Duodenal mucosa (tissue), 2 donors: ENCODE measurements at regions not wholly inside any gene's neighbourhood (a gene's known extent, or its start where the extent isn't known, plus 50 kb on each side); places are given as distances from the start of the nearest gene placed in this dataset.
"Not testable (repeated sequence)": the region's sequence is repeated elsewhere in the genome, so short reads cannot be mapped to it uniquely, and the experiment has no call there.

Experiments used
- H3K27ac ChIP-seq: one replicate; pipeline ENCODE4 v1.7.0; 2013; ENCODE audit warnings: low read depth, low read length
- H3K27me3 ChIP-seq, 2 donors: one replicate each; pipeline ENCODE4 v1.7.0; 2013; ENCODE audit warnings: low read length in 2 of 2, control low read depth in 1 of 2; ENCODE audit not compliant: insufficient read depth in 2 of 2, control insufficient read depth in 1 of 2
- H3K36me3 ChIP-seq, 2 donors: one replicate each; pipeline ENCODE4 v1.7.0; 2013; ENCODE audit warnings: low read length in 2 of 2, control low read depth in 1 of 2; ENCODE audit not compliant: insufficient read depth in 2 of 2, control insufficient read depth in 1 of 2
- H3K4me1 ChIP-seq, 2 donors: one replicate each; pipeline ENCODE4 v1.7.0; 2013; ENCODE audit warnings: low read length in 2 of 2, control low read depth in 1 of 2; ENCODE audit not compliant: insufficient read depth in 2 of 2, control insufficient read depth in 1 of 2
- H3K4me3 ChIP-seq, 2 donors: one replicate each; pipeline ENCODE4 v1.7.0; 2013; ENCODE audit warnings: low read length in 2 of 2, low read depth in 1 of 2
- H3K9ac ChIP-seq, 2 donors: one replicate each; pipeline ENCODE4 v1.7.0; 2013; ENCODE audit warnings: low read length in 2 of 2, low read depth in 1 of 2
- H3K9me3 ChIP-seq, 2 donors: one replicate each; pipeline ENCODE4 v1.7.0; 2013; ENCODE audit warnings: low read length in 2 of 2, control low read depth in 1 of 2; ENCODE audit not compliant: control insufficient read depth in 1 of 2

- Histone ChIP-seq H3K4me1 (no peaks in the 10 kb centered on the region), H3K9me3 (no peaks in the 10 kb centered on the region), H3K4me3 (no peak overlapping the region), H3K36me3 (no peaks in the 10 kb centered on the region), H3K9ac (no peak overlapping the region), H3K27me3 (no peaks in the 10 kb centered on the region), H3K27ac (no peak overlapping the region)
Observed at GRCh38 chr11:82046778-82047177, 686.9 kb downstream of the FAM181B start.

- no peak overlapping the region for H3K4me3 ChIP-seq
- H3K4me1 ChIP-seq = no peaks in the 10 kb centered on the region
- no peaks in the 10 kb centered on the region for H3K9me3 ChIP-seq
- H3K36me3 ChIP-seq = no peaks in the 10 kb centered on the region
- H3K9ac ChIP-seq = no peak overlapping the region
- H3K27me3 ChIP-seq = no peaks in the 10 kb centered on the region
- no peak overlapping the region for H3K27ac ChIP-seq
Observed at GRCh38 chr11:82045748-82046457, 687.8 kb downstream of the FAM181B start.

GRCh38 chr11:82043316-82043715, 690.3 kb downstream of the FAM181B start:
- H3K9me3 ChIP-seq = no peaks in the 10 kb centered on the region
- H3K36me3 ChIP-seq = no peaks in the 10 kb centered on the region
- no peak overlapping the region for H3K4me3 ChIP-seq
- no peaks in the 10 kb centered on the region for H3K4me1 ChIP-seq
- H3K9ac ChIP-seq = no peak overlapping the region
- no peak overlapping the region for H3K27ac ChIP-seq
- no peaks in the 10 kb centered on the region for H3K27me3 ChIP-seq

- H3K9ac ChIP-seq = no peak overlapping the region
Observed at GRCh38 chr11:82041764-82042163, 691.9 kb downstream of the FAM181B start.

GRCh38 chr11:82038154-82038553, 695.5 kb downstream of the FAM181B start:
- Histone ChIP-seq H3K36me3 (no peaks in the 10 kb centered on the region), H3K9ac (no peak overlapping the region), H3K27ac (no peak overlapping the region), H3K4me1 (no peaks in the 10 kb centered on the region), H3K9me3 (no peaks in the 10 kb centered on the region), H3K4me3 (no peak overlapping the region), H3K27me3 (no peaks in the 10 kb centered on the region)

More at GRCh38 chr11:82041764-82042163, 691.9 kb downstream of the FAM181B start:
- H3K4me1 ChIP-seq = no peaks in the 10 kb centered on the region
- H3K27ac ChIP-seq = no peak overlapping the region
- H3K4me3 ChIP-seq = no peak overlapping the region
- H3K9me3 ChIP-seq = no peaks in the 10 kb centered on the region
- H3K36me3 ChIP-seq = no peaks in the 10 kb centered on the region
- no peaks in the 10 kb centered on the region for H3K27me3 ChIP-seq

- H3K9ac ChIP-seq = no peak overlapping the region
- no peaks in the 10 kb centered on the region for H3K9me3 ChIP-seq
- no peak overlapping the region for H3K27ac ChIP-seq
- H3K4me3 ChIP-seq = no peak overlapping the region
- no peaks in the 10 kb centered on the region for H3K36me3 ChIP-seq
- H3K27me3 ChIP-seq = no peaks in the 10 kb centered on the region
- no peaks in the 10 kb centered on the region for H3K4me1 ChIP-seq
Observed at GRCh38 chr11:82034527-82034926, 699.1 kb downstream of the FAM181B start.

- not testable (repeated sequence) for H3K36me3 ChIP-seq
Observed at GRCh38 chr11:82027335-82027734, 706.3 kb downstream of the FAM181B start.

GRCh38 chr11:82024760-82025159, 708.9 kb downstream of the FAM181B start:
- Histone ChIP-seq H3K36me3 (no peaks in the 10 kb centered on the region), H3K27me3 (no peaks in the 10 kb centered on the region), H3K27ac (no peak overlapping the region), H3K9ac (no peak overlapping the region), H3K4me1 (no peaks in the 10 kb centered on the region), H3K4me3 (no peak overlapping the region), H3K9me3 (no peaks in the 10 kb centered on the region)

More at GRCh38 chr11:82027335-82027734, 706.3 kb downstream of the FAM181B start:
- not testable (repeated sequence) for H3K9me3 ChIP-seq, H3K4me3 ChIP-seq, H3K4me1 ChIP-seq, H3K27ac ChIP-seq, H3K9ac ChIP-seq, H3K27me3 ChIP-seq

- Histone ChIP-seq H3K9ac (no peak overlapping the region), H3K4me3 (no peak overlapping the region), H3K27me3 (no peaks in the 10 kb centered on the region), H3K36me3 (no peaks in the 10 kb centered on the region), H3K9me3 (no peaks in the 10 kb centered on the region), H3K27ac (no peak overlapping the region), H3K4me1 (no peaks in the 10 kb centered on the region)
Observed at GRCh38 chr11:82012276-82012675, 721.4 kb downstream of the FAM181B start.

- Histone ChIP-seq H3K27me3 (no peaks in the 10 kb centered on the region), H3K36me3 (no peaks in the 10 kb centered on the region), H3K9ac (no peak overlapping the region), H3K4me3 (no peak overlapping the region), H3K9me3 (no peaks in the 10 kb centered on the region), H3K4me1 (no peaks in the 10 kb centered on the region), H3K27ac (no peak overlapping the region)
Observed at GRCh38 chr11:82009133-82009532, 724.5 kb downstream of the FAM181B start.
